HG03280 (cell line): ENCODE measurements at regions not wholly inside any gene's neighbourhood (a gene's known extent, or its start where the extent isn't known, plus 50 kb on each side); places are given as distances from the start of the nearest gene placed in this dataset.
"Not testable (repeated sequence)": the region's sequence is repeated elsewhere in the genome, so short reads cannot be mapped to it uniquely, and the experiment has no call there.

Experiments used
- ATAC-seq: cut with Tn5 transposase; IDR thresholded peaks from one replicate; pipeline ENCODE4 v1.9.1; 2021; ENCODE audit warnings: mild to moderate bottlenecking, moderate library complexity; ENCODE audit not compliant: unreplicated experiment

GRCh38 chr2:6089474-6089873 lies 397.3 kb downstream of the SOX11 start:
- no peak for ATAC-seq

GRCh38 chr2:6103372-6103771 lies 411.2 kb downstream of the SOX11 start:
- no peak for ATAC-seq

GRCh38 chr2:6103949-6104348 lies 411.8 kb downstream of the SOX11 start:
- no peak for ATAC-seq

- ATAC-seq = no peak
Observed at GRCh38 chr2:6107290-6107689, 415.1 kb downstream of the SOX11 start.

GRCh38 chr2:6109831-6110230 lies 417.6 kb downstream of the SOX11 start:
- no peak for ATAC-seq

GRCh38 chr2:6111781-6112261 lies 419.6 kb downstream of the SOX11 start:
- ATAC-seq = no peak

GRCh38 chr2:6113786-6114185 lies 421.6 kb downstream of the SOX11 start:
- no peak for ATAC-seq

- no peak for ATAC-seq
Observed at GRCh38 chr2:6127718-6128117, 435.5 kb downstream of the SOX11 start.

- no peak for ATAC-seq
Observed at GRCh38 chr2:6139142-6139541, 447.0 kb downstream of the SOX11 start.

- ATAC-seq = no peak
Observed at GRCh38 chr2:6139916-6140315, 447.7 kb downstream of the SOX11 start.

GRCh38 chr2:6140509-6140908 lies 448.3 kb downstream of the SOX11 start:
- no peak for ATAC-seq

GRCh38 chr2:6143812-6144211 lies 451.6 kb downstream of the SOX11 start:
- no peak for ATAC-seq

GRCh38 chr2:6147215-6147614 lies 455.0 kb downstream of the SOX11 start:
- ATAC-seq = not testable (repeated sequence)

GRCh38 chr2:6148882-6149281 lies 456.7 kb downstream of the SOX11 start:
- no peak for ATAC-seq

- ATAC-seq = no peak
Observed at GRCh38 chr2:6159606-6160005, 467.4 kb downstream of the SOX11 start.

GRCh38 chr2:6163932-6164331 lies 471.7 kb downstream of the SOX11 start:
- ATAC-seq = no peak

GRCh38 chr2:6164986-6165747 lies 473.0 kb downstream of the SOX11 start:
- no peak for ATAC-seq

GRCh38 chr2:6167592-6168138 lies 475.5 kb downstream of the SOX11 start:
- ATAC-seq = no peak

- no peak for ATAC-seq
Observed at GRCh38 chr2:6168485-6168884, 476.3 kb downstream of the SOX11 start.

- ATAC-seq = no peak
Observed at GRCh38 chr2:6171294-6171693, 479.1 kb downstream of the SOX11 start.

- no peak for ATAC-seq
Observed at GRCh38 chr2:6177811-6178210, 485.6 kb downstream of the SOX11 start.

GRCh38 chr2:6181525-6181924 lies 489.3 kb downstream of the SOX11 start:
- no peak for ATAC-seq

- ATAC-seq = no peak
Observed at GRCh38 chr2:6181926-6182325, 489.7 kb downstream of the SOX11 start.
